Fibroblast of upper back skin (primary cell): ENCODE measurements at regions not wholly inside any gene's neighbourhood (a gene's known extent, or its start where the extent isn't known, plus 50 kb on each side); places are given as distances from the start of the nearest gene placed in this dataset.

Experiments used
- DNase-seq: peaks from one replicate; pipeline ENCODE4 v3.0.0-alpha.2; 2013

- DNase-seq, result no peak
Measured at GRCh38 chr9:115169003-115169402, 51.0 kb upstream of the TNC start.

- peak; percentile 68 for DNase-seq
Measured at GRCh38 chr9:115170358-115171073, 52.6 kb upstream of the TNC start.

GRCh38 chr9:115171921-115172388 lies 54.0 kb upstream of the TNC start:
- no peak for DNase-seq

- DNase-seq, result no peak
Measured at GRCh38 chr9:115182264-115182663, 64.3 kb upstream of the TNC start.

- no peak for DNase-seq
Measured at GRCh38 chr9:115183436-115183835, 65.5 kb upstream of the TNC start.

- no peak for DNase-seq
Measured at GRCh38 chr9:115189686-115190085, 71.7 kb upstream of the TNC start.

GRCh38 chr9:115191667-115192066 lies 73.7 kb upstream of the TNC start:
- DNase-seq, result no peak

- DNase-seq, result no peak
Measured at GRCh38 chr9:115192280-115192679, 74.3 kb upstream of the TNC start.

- peak; percentile 56 for DNase-seq
Measured at GRCh38 chr9:115192835-115193525, 75.0 kb upstream of the TNC start.

GRCh38 chr9:115193777-115194176 lies 75.8 kb upstream of the TNC start:
- no peak for DNase-seq

- peak; percentile 59 for DNase-seq
Measured at GRCh38 chr9:115194216-115194615, 76.3 kb upstream of the TNC start.

- DNase-seq, result peak; percentile 54
Measured at GRCh38 chr9:115195912-115196311, 78.0 kb upstream of the TNC start.

GRCh38 chr9:115196919-115197318 lies 79.0 kb upstream of the TNC start:
- no peak for DNase-seq

- DNase-seq, result peak; percentile 71
Measured at GRCh38 chr9:115198001-115198400, 80.0 kb upstream of the TNC start.

- DNase-seq, result peak; percentile 85
Measured at GRCh38 chr9:115200711-115201505, 83.0 kb upstream of the TNC start.

- DNase-seq, result peak; percentile 39
Measured at GRCh38 chr9:115202181-115202580, 84.2 kb upstream of the TNC start.

- DNase-seq, result peak; percentile 98
Measured at GRCh38 chr9:115202960-115203751, 85.2 kb upstream of the TNC start.

GRCh38 chr9:115204904-115205453 lies 87.0 kb upstream of the TNC start:
- DNase-seq, result peak; percentile 96

GRCh38 chr9:115207003-115207836 lies 89.3 kb upstream of the TNC start:
- peak; percentile 54 for DNase-seq

GRCh38 chr9:115208501-115208900 lies 90.5 kb upstream of the TNC start:
- peak; percentile 90 for DNase-seq

GRCh38 chr9:115209601-115210306 lies 91.8 kb upstream of the TNC start:
- peak; percentile 81 for DNase-seq
